IPS-20b (cell line): ENCODE measurements at regions not wholly inside any gene's neighbourhood (a gene's known extent, or its start where the extent isn't known, plus 50 kb on each side); places are given as distances from the start of the nearest gene placed in this dataset.

Experiments
- H3K27ac ChIP-seq: one replicate; pipeline ENCODE4 v1.5.1; 2013; ENCODE audit warnings: low read length
- H3K27me3 ChIP-seq: 2 replicates; pipeline ENCODE4 v1.6.1; 2013; ENCODE audit warnings: mild to moderate bottlenecking, low read length, inconsistent platforms; ENCODE audit not compliant: insufficient read depth
- H3K36me3 ChIP-seq: 2 replicates; pipeline ENCODE4 v1.6.1; 2013; ENCODE audit warnings: low read depth, mild to moderate bottlenecking, inconsistent platforms, low read length, moderate library complexity; ENCODE audit not compliant: insufficient read depth
- H3K4me1 ChIP-seq: 2 replicates; pipeline ENCODE4 v1.6.1; 2013; ENCODE audit warnings: mild to moderate bottlenecking, control low read depth, inconsistent platforms, low read length, moderate library complexity; ENCODE audit not compliant: insufficient read depth
- H3K4me3 ChIP-seq: 2 replicates; pipeline ENCODE4 v1.5.1; 2013; ENCODE audit warnings: mild to moderate bottlenecking, low read length, inconsistent platforms
- H3K9ac ChIP-seq: 2 replicates; pipeline ENCODE4 v1.6.1; 2013; ENCODE audit warnings: low read depth, mild to moderate bottlenecking, inconsistent platforms, low read length, moderate library complexity
- H3K9me3 ChIP-seq: 2 replicates; pipeline ENCODE4 v1.6.1; 2013; ENCODE audit warnings: mild to moderate bottlenecking, low read depth, low read length, inconsistent platforms; ENCODE audit not compliant: insufficient read depth

DNA sequence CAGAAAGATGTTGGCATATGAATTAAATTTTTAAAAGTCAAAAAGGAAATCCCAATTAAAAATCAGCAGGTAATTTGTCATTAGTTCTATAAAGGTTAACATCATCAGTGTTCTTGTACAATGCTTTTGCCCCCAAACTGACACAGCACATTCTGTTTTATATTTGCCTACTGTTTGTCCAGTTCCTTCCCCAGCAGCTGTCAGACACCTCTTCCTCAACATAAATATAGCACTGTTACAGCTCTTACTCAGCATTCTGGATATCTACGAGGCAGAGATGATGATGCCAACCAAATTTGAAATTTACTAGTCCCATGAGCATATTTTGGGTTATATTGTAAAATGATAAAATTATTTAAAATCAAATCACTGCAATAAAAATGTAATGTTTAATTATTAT is 124.6 kb downstream of the SINHCAF start:
- no peaks in the 10 kb centered on the region for H3K27me3 ChIP-seq
- no peaks in the 10 kb centered on the region for H3K9me3 ChIP-seq
- H3K4me3 ChIP-seq = no peak overlapping the region
- no peak overlapping the region for H3K9ac ChIP-seq
- H3K27ac ChIP-seq = no peak overlapping the region
- no peaks in the 10 kb centered on the region for H3K36me3 ChIP-seq
- peaks cover 22% of the 10 kb centered on the region for H3K4me1 ChIP-seq

GRCh38 chr12:31203261-31203660 is 122.7 kb downstream of the SINHCAF start:
- Histone ChIP-seq H3K27ac (no peak overlapping the region), H3K4me1 (peaks cover 32% of the 10 kb centered on the region), H3K27me3 (no peaks in the 10 kb centered on the region), H3K4me3 (no peak overlapping the region), H3K9ac (no peak overlapping the region), H3K36me3 (no peaks in the 10 kb centered on the region), H3K9me3 (no peaks in the 10 kb centered on the region)

GRCh38 chr12:31205054-31205453 is 120.9 kb downstream of the SINHCAF start:
- Histone ChIP-seq H3K9me3 (peaks cover 2% of the 10 kb centered on the region; the same call in 1 of the 2 replicates), H3K4me1 (peaks cover 32% of the 10 kb centered on the region), H3K4me3 (peak overlapping the region; percentile 18; the same call in 1 of the 2 replicates), H3K27ac (no peak overlapping the region), H3K27me3 (no peaks in the 10 kb centered on the region), H3K36me3 (no peaks in the 10 kb centered on the region), H3K9ac (no peak overlapping the region; the same call in 1 of the 2 replicates)

GRCh38 chr12:31206038-31206670 is 119.8 kb downstream of the SINHCAF start:
- Histone ChIP-seq H3K27me3 (no peaks in the 10 kb centered on the region), H3K27ac (no peak overlapping the region), H3K36me3 (no peaks in the 10 kb centered on the region), H3K4me1 (peaks cover 32% of the 10 kb centered on the region), H3K9me3 (peaks cover 2% of the 10 kb centered on the region; the same call in 1 of the 2 replicates), H3K4me3 (peak overlapping the region; percentile 40), H3K9ac (peak overlapping the region; percentile 35; the same call in 1 of the 2 replicates)

- Histone ChIP-seq H3K4me3 (no peak overlapping the region), H3K27ac (no peak overlapping the region), H3K27me3 (no peaks in the 10 kb centered on the region), H3K9me3 (peaks cover 2% of the 10 kb centered on the region; the same call in 1 of the 2 replicates), H3K4me1 (peaks cover 32% of the 10 kb centered on the region), H3K36me3 (no peaks in the 10 kb centered on the region), H3K9ac (no peak overlapping the region)
Observed at GRCh38 chr12:31207799-31208465, 118.0 kb downstream of the SINHCAF start.

- H3K9me3 ChIP-seq = peaks cover 2% of the 10 kb centered on the region; the same call in 1 of the 2 replicates
- no peaks in the 10 kb centered on the region for H3K27me3 ChIP-seq
- H3K4me1 ChIP-seq = peaks cover 20% of the 10 kb centered on the region
- H3K27ac ChIP-seq = no peak overlapping the region
- no peaks in the 10 kb centered on the region for H3K36me3 ChIP-seq
- H3K4me3 ChIP-seq = no peak overlapping the region
- no peak overlapping the region for H3K9ac ChIP-seq
Observed at GRCh38 chr12:31210104-31210503, 115.8 kb downstream of the SINHCAF start.

- Histone ChIP-seq H3K9ac (no peak overlapping the region), H3K4me1 (peaks cover 17% of the 10 kb centered on the region), H3K27ac (no peak overlapping the region), H3K27me3 (no peaks in the 10 kb centered on the region), H3K9me3 (peaks cover 2% of the 10 kb centered on the region; the same call in 1 of the 2 replicates), H3K36me3 (no peaks in the 10 kb centered on the region), H3K4me3 (no peak overlapping the region)
Observed at GRCh38 chr12:31210541-31210940, 115.4 kb downstream of the SINHCAF start.

DNA sequence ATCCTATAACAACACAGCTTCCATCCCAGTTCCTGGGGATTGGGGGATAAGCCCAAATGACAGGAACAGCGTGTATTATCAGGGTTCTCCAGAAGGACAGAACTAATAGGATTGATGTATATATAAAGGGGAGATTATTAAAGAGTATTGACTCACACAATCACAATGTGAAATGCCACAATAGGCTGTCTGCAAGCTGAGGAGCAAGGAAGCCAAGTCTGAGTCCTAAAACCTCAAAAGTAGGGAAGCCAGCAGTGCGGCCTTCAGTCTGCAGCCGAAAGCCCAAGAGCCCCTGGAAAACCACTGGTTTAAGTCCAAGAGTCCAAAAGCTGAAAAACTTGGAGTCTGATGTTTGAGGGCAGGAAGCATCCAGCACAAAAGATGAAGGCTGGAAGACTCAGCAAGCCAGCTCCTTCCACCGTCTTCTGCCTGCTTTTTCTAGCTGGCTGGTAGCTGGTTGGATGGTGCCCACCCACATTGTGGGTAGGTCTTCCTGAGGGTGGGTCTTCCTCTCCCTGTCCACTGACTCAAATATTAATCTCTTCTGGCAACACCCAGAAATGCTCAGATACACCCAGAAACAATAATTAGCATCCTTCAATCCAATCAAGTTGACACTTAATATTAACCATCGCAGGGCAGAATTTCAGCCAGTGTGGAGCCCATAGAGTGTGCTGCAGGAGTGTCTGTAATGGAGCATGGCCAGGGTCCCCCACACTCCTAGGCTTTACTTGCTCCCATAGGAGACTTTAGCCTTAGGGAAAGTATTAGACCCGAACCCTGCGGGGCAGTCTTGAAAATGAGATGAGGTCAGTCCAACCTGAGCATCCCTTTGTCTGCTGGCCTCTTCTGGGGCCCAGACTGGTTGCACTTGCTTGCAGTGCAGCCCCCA is 111.1 kb downstream of the SINHCAF start:
- H3K27ac ChIP-seq = no peak overlapping the region
- H3K9ac ChIP-seq = no peak overlapping the region
- H3K4me3 ChIP-seq = no peak overlapping the region
- 0 out of 2 replicates have a peak, but pooled peaks cover under 1% of the 10 kb centered on the region for H3K27me3 ChIP-seq
- H3K9me3 ChIP-seq = no peaks in the 10 kb centered on the region
- no peaks in the 10 kb centered on the region for H3K36me3 ChIP-seq
- H3K4me1 ChIP-seq = peaks cover 10% of the 10 kb centered on the region; the same call in 1 of the 2 replicates

DNA sequence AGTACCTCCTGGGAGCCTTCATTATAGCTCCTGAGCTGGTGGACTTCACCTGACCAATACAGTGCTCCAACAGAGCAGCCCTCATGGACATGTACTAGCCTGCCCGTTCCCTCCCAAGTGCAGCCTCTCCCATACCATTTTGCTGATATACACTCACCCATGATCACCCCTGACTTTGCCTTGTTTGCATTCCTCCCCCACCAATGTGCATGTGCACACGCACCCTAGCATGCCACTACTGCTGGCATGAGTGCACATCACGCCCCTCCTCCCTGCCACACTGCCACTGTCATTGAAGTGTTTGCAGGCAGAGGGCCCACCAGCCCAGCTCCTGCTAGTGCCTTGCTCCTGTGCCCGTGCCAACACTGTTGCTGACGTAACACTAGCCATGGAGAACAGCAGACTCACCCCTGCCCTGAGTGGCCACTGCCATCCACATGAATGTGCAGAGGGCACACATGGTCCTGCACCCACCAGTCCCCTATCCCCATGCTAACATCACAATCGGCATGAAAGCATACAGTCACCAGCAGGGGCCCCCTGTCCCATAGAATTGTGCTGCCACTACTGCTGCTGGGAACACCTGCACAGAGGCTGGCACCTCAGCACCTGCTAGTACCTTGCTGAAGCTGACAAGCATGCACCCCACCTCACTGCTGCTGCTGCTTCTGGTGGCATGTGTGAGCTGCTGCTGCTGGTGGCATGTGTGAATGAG is 110.3 kb downstream of the SINHCAF start:
- Histone ChIP-seq H3K4me1 (peaks cover 12% of the 10 kb centered on the region; the same call in 1 of the 2 replicates), H3K36me3 (no peaks in the 10 kb centered on the region), H3K27me3 (peaks cover 8% of the 10 kb centered on the region; the same call in 1 of the 2 replicates), H3K4me3 (no peak overlapping the region), H3K9ac (no peak overlapping the region), H3K27ac (no peak overlapping the region), H3K9me3 (no peaks in the 10 kb centered on the region)

- no peak overlapping the region for H3K27ac ChIP-seq
- H3K9me3 ChIP-seq = no peaks in the 10 kb centered on the region
- H3K4me1 ChIP-seq = peaks cover 17% of the 10 kb centered on the region; the same call in 1 of the 2 replicates
- H3K36me3 ChIP-seq = no peaks in the 10 kb centered on the region
- peaks cover 8% of the 10 kb centered on the region; the same call in 1 of the 2 replicates for H3K27me3 ChIP-seq
- no peak overlapping the region for H3K9ac ChIP-seq
- no peak overlapping the region for H3K4me3 ChIP-seq
Observed at GRCh38 chr12:31216479-31216878, 109.5 kb downstream of the SINHCAF start.
